IMR-90 (cell line): ENCODE measurements at regions not wholly inside any gene's neighbourhood (a gene's known extent, or its start where the extent isn't known, plus 50 kb on each side); places are given as distances from the start of the nearest gene placed in this dataset.

Experiments used
- ATAC-seq: fragments of 200-7000 bp; cut with Tn5 transposase; 2 replicates; pipeline ENCODE4 v1.9.1; 2020; ENCODE audit warnings: low read depth, mild to moderate bottlenecking, moderate library complexity
- BruUV-seq: library from RNA; stranded (reverse); fragments of 400-500 nt; replicated peaks from 2 replicates; lab custom pipeline; 2021; lab: Mats Ljungman, UMichigan
- CTCF ChIA-PET: fragments of 300-600 bp; formaldehyde crosslinking; extraction: SDS; loops from one replicate; lab custom pipeline; 2021; ENCODE audit warnings: antibody characterized with exemption; lab: Yijun Ruan, JAX
- POLR2A ChIA-PET: fragments of 300-600 bp; sonication (Branson Sonifier 250); formaldehyde crosslinking; loops from one replicate; lab custom pipeline; 2022; ENCODE audit warnings: antibody characterized with exemption; ENCODE audit not compliant: unreplicated experiment; lab: Charles Lee
- DNase-seq: peaks from one replicate; pipeline ENCODE4 v3.0.0; 2013
- H2AFZ ChIP-seq: replicated peaks from 2 replicates; pipeline ENCODE3; 2013; ENCODE audit warnings: low read length, mild to moderate bottlenecking; ENCODE audit not compliant: poor library complexity
- H2AK5ac ChIP-seq: 2 replicates; pipeline ENCODE4 v1.6.1; 2013; ENCODE audit warnings: low read depth, low read length, inconsistent platforms
- H2AK9ac ChIP-seq: replicated peaks from 2 replicates; pipeline ENCODE3; 2013; ENCODE audit warnings: mild to moderate bottlenecking, low read depth, low read length, moderate library complexity; ENCODE audit not compliant: poor library complexity
- H2BK120ac ChIP-seq: 2 replicates; pipeline ENCODE4 v1.6.1; 2013; ENCODE audit warnings: low read depth, low read length, inconsistent platforms
- H2BK15ac ChIP-seq: 3 replicates; pipeline ENCODE4 v1.6.1; 2013; ENCODE audit warnings: low read depth, low read length, inconsistent platforms
- H2BK20ac ChIP-seq: 2 replicates; pipeline ENCODE4 v1.6.1; 2013; ENCODE audit warnings: low read depth, mild to moderate bottlenecking, inconsistent platforms, low read length, moderate library complexity
- H2BK5ac ChIP-seq: 2 replicates; pipeline ENCODE4 v1.6.1; 2013; ENCODE audit warnings: mild to moderate bottlenecking, low read depth, low read length, inconsistent platforms; ENCODE audit not compliant: poor library complexity, severe bottlenecking
- H3K14ac ChIP-seq: replicated peaks from 2 replicates; pipeline ENCODE4 v1.6.1; 2013; ENCODE audit warnings: low read depth, low read length, inconsistent platforms
- H3K18ac ChIP-seq: 2 replicates; pipeline ENCODE4 v1.6.1; 2013; ENCODE audit warnings: low read depth, low read length, control low read depth
- H3K23ac ChIP-seq: 2 replicates; pipeline ENCODE4 v1.6.1; 2013; ENCODE audit warnings: low read depth, low read length, inconsistent platforms
- H3K27ac ChIP-seq: 2 replicates; pipeline ENCODE4 v1.5.1; 2013; ENCODE audit warnings: mild to moderate bottlenecking, control low read depth, low read length; ENCODE audit not compliant: insufficient read depth
- H3K27me3 ChIP-seq: 2 replicates; pipeline ENCODE4 v1.6.1; 2013; ENCODE audit warnings: low read length; ENCODE audit not compliant: control insufficient read depth, insufficient read depth
- H3K36me3 ChIP-seq: 2 replicates; pipeline ENCODE4 v1.6.1; 2013; ENCODE audit warnings: low read length, mixed read lengths; ENCODE audit not compliant: control insufficient read depth, insufficient read depth
- H3K4ac ChIP-seq: 2 replicates; pipeline ENCODE4 v1.6.1; 2013; ENCODE audit warnings: low read depth, low read length, inconsistent platforms
- H3K4me1 ChIP-seq: 2 replicates; pipeline ENCODE4 v1.6.1; 2013; ENCODE audit warnings: low read length, mixed read lengths; ENCODE audit not compliant: control insufficient read depth, insufficient read depth
- H3K4me2 ChIP-seq: 2 replicates; pipeline ENCODE4 v1.6.1; 2013; ENCODE audit warnings: low read depth, mild to moderate bottlenecking, control low read depth, low read length, moderate library complexity
- H3K4me3 ChIP-seq: 2 replicates; pipeline ENCODE4 v1.5.1; 2013; ENCODE audit warnings: low read depth, mild to moderate bottlenecking, control low read depth, low read length, moderate library complexity; ENCODE audit not compliant: insufficient read depth
- H3K56ac ChIP-seq: 2 replicates; pipeline ENCODE4 v1.6.1; 2013; ENCODE audit warnings: low read length, inconsistent platforms; ENCODE audit not compliant: insufficient read depth; ENCODE audit errors: extremely low read depth
- H3K79me1 ChIP-seq, 2 experiments: 2 replicates each; pipeline ENCODE4 v1.6.1; 2013; ENCODE audit warnings: low read length in 2 of 2, inconsistent platforms in 1 of 2, low read depth in 1 of 2
- H3K9ac ChIP-seq: 2 replicates; pipeline ENCODE4 v1.6.1; 2013; ENCODE audit warnings: low read depth, low read length, control low read depth
- H3K9me1 ChIP-seq: 2 replicates; pipeline ENCODE4 v1.6.1; 2013; ENCODE audit warnings: low read length, inconsistent platforms; ENCODE audit not compliant: insufficient read depth
- H3K9me3 ChIP-seq: 2 replicates; pipeline ENCODE4 v1.6.1; 2013; ENCODE audit warnings: low read length; ENCODE audit not compliant: control insufficient read depth, insufficient read depth
- H4K20me1 ChIP-seq: 2 replicates; pipeline ENCODE4 v1.6.1; 2013; ENCODE audit warnings: low read length, inconsistent platforms; ENCODE audit not compliant: insufficient read depth
- H4K5ac ChIP-seq: 2 replicates; pipeline ENCODE4 v1.6.1; 2013; ENCODE audit warnings: mild to moderate bottlenecking, low read depth, low read length, control low read depth
- H4K8ac ChIP-seq, 2 experiments: 2 replicates each; pipeline ENCODE4 v1.6.1; 2013; ENCODE audit warnings: low read depth in 2 of 2, low read length in 2 of 2, control low read depth in 1 of 2, inconsistent platforms in 1 of 2
- H4K91ac ChIP-seq: 2 replicates; pipeline ENCODE4 v1.6.1; 2013; ENCODE audit warnings: low read depth, low read length, inconsistent platforms; ENCODE audit not compliant: insufficient read depth
- BHLHE40 ChIP-seq: fragments of 150-350 bp; IDR thresholded peaks from 2 replicates; pipeline ENCODE4 v1.6.1; 2016; ENCODE audit warnings: mild to moderate bottlenecking, low read depth, low read length
- CEBPB ChIP-seq: IDR thresholded peaks from 2 replicates; pipeline ENCODE4 v1.6.1; 2012; ENCODE audit warnings: low read depth, low read length, improper control_type of control experiment
- CHD1 ChIP-seq: IDR thresholded peaks from 2 replicates; pipeline ENCODE4 v1.6.1; 2012; ENCODE audit warnings: low read depth, low read length, improper control_type of control experiment
- MAZ ChIP-seq: IDR thresholded peaks from 2 replicates; pipeline ENCODE4 v1.6.1; 2012; ENCODE audit warnings: low read depth, mild to moderate bottlenecking, low read length, improper control_type of control experiment, moderate library complexity, borderline replicate concordance
- NFE2L2 ChIP-seq: fragments of 150-350 bp; IDR thresholded peaks from 2 replicates; pipeline ENCODE4 v1.6.1; 2016; ENCODE audit warnings: low read depth, mild to moderate bottlenecking, low read length
- POLR2A ChIP-seq: IDR thresholded peaks from 2 replicates; pipeline ENCODE4 v1.6.1; 2012; ENCODE audit warnings: mild to moderate bottlenecking, low read depth, low read length
- RAD21 ChIP-seq: IDR thresholded peaks from 2 replicates; pipeline ENCODE4 v1.6.1; 2012; ENCODE audit warnings: low read length, improper control_type of control experiment
- RFX5 ChIP-seq: IDR thresholded peaks from 2 replicates; pipeline ENCODE4 v1.8.0; 2012; ENCODE audit warnings: low read depth, mild to moderate bottlenecking, low read length, moderate library complexity
- SMC3 ChIP-seq: fragments of 150-350 bp; IDR thresholded peaks from 2 replicates; pipeline ENCODE4 v1.6.1; 2016; ENCODE audit warnings: low read depth, mild to moderate bottlenecking, antibody characterized with exemption, low read length, moderate library complexity
- WGBS, 2 experiments: methylation state at CpG; one replicate each; pipeline versions ENCODE4 v1.1.5 to v1.1.7; 2013; ENCODE audit warnings: missing lambda C conversion rate in 2 of 2; ENCODE audit not compliant: insufficient read length in 1 of 2; ENCODE audit errors: extremely low coverage in 2 of 2; 5-methylcytosine and 5-hydroxymethylcytosine counted together
- dilution Hi-C: fragments of 300-500 bp; cut with HindIII; formaldehyde crosslinking; loops from one replicate; pipeline ENCODE4 v1.14.3; 2018; ENCODE audit warnings: low sequenced_read_pairs; ENCODE audit not compliant: unreplicated experiment
- in situ Hi-C: fragments of 300-500 bp; cut with MboI; formaldehyde crosslinking; loops from 3 replicates; pipeline ENCODE4 v1.14.3; 2019; ENCODE audit warnings: low sequenced_read_pairs, inconsistent platforms, mixed read lengths
- intact Hi-C: fragments of 100-400 bp; cut with micrococcal nuclease; formaldehyde crosslinking; loops from 2 replicates; pipeline ENCODE4 v1.10.0; 2022
- TF ChIP-seq, protein P1 (sequence below): fragments of 150-350 bp; IDR thresholded peaks from 2 replicates; pipeline ENCODE4 v1.6.1; 2016; ENCODE audit warnings: low read depth, mild to moderate bottlenecking, low read length, moderate library complexity, borderline replicate concordance
- TF ChIP-seq, protein P2 (sequence below): fragments of 150-350 bp; IDR thresholded peaks from 2 replicates; pipeline ENCODE4 v1.6.1; 2017; ENCODE audit warnings: mild to moderate bottlenecking, antibody characterized with exemption, low read length, low read depth
- TF ChIP-seq, protein P3 (sequence below): conservative IDR thresholded peaks from 2 replicates; pipeline ENCODE4 v1.5.1; 2012; ENCODE audit warnings: mild to moderate bottlenecking, low read depth, low read length, improper control_type of control experiment

DNA sequence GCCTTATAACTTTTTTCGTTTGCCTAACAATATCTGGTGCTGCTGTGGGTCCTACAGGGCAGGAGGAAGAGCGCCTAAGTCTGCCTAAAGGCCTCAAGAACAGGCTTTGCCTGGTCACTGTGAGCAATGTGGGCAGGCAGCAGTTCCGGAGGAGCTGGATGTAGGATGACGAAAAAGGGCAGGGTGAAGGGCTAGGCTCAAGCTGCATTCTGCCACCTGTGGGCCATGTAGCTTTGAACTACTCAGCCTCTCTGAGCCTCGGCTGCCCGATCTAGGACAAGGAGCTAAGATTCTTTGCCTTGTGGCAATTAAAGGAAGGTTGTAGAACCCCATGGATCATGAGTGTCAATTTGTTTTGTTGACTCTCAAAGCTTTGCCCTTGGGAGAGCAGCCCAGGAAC lies 57.1 kb upstream of the MAMLD1 start:
- Histone ChIP-seq H2AK9ac (no peak overlapping the region), H3K4me2 (no peak overlapping the region), H3K14ac (no peak overlapping the region), H3K9me1 (no peaks in the 10 kb centered on the region), H4K91ac (no peak overlapping the region), H2BK20ac (no peak overlapping the region), H4K20me1 (no peaks in the 10 kb centered on the region), H3K27ac (no peak overlapping the region), H2BK15ac (no peak overlapping the region), H3K23ac (no peak overlapping the region), H3K36me3 (no peaks in the 10 kb centered on the region), H2BK5ac (no peak overlapping the region), H3K18ac (no peak overlapping the region), H3K4ac (no peak overlapping the region), H2BK120ac (no peak overlapping the region), H3K79me1 (no peaks in the 10 kb centered on the region), H2AK5ac (no peak overlapping the region), H3K4me3 (no peak overlapping the region), H2AFZ (no peak overlapping the region), H4K8ac (no peak overlapping the region), H3K4me1 (no peaks in the 10 kb centered on the region), H3K27me3 (no peaks in the 10 kb centered on the region; the same call in 1 of the 2 replicates), H4K5ac (no peak overlapping the region), H3K9ac (no peak overlapping the region), H3K56ac (no peak overlapping the region), H3K9me3 (no peaks in the 10 kb centered on the region; the same call in 1 of the 2 replicates)
- no peak for DNase-seq
- intact Hi-C loops: no loop called here
- dilution Hi-C loops: no loop called here
- in situ Hi-C loops: no loop called here
- TF ChIP-seq POLR2A (no peak), NFE2L2 (no peak), CHD1 (no peak), RFX5 (no peak), BHLHE40 (no peak), MAZ (no peak), SMC3 (no peak), RAD21 (no peak), CEBPB (no peak)
- TF ChIP-seq, protein P1, sequence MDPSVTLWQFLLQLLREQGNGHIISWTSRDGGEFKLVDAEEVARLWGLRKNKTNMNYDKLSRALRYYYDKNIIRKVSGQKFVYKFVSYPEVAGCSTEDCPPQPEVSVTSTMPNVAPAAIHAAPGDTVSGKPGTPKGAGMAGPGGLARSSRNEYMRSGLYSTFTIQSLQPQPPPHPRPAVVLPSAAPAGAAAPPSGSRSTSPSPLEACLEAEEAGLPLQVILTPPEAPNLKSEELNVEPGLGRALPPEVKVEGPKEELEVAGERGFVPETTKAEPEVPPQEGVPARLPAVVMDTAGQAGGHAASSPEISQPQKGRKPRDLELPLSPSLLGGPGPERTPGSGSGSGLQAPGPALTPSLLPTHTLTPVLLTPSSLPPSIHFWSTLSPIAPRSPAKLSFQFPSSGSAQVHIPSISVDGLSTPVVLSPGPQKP: no peak
- TF ChIP-seq, protein P2, sequence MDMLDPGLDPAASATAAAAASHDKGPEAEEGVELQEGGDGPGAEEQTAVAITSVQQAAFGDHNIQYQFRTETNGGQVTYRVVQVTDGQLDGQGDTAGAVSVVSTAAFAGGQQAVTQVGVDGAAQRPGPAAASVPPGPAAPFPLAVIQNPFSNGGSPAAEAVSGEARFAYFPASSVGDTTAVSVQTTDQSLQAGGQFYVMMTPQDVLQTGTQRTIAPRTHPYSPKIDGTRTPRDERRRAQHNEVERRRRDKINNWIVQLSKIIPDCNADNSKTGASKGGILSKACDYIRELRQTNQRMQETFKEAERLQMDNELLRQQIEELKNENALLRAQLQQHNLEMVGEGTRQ: no peak
- TF ChIP-seq, protein P3, sequence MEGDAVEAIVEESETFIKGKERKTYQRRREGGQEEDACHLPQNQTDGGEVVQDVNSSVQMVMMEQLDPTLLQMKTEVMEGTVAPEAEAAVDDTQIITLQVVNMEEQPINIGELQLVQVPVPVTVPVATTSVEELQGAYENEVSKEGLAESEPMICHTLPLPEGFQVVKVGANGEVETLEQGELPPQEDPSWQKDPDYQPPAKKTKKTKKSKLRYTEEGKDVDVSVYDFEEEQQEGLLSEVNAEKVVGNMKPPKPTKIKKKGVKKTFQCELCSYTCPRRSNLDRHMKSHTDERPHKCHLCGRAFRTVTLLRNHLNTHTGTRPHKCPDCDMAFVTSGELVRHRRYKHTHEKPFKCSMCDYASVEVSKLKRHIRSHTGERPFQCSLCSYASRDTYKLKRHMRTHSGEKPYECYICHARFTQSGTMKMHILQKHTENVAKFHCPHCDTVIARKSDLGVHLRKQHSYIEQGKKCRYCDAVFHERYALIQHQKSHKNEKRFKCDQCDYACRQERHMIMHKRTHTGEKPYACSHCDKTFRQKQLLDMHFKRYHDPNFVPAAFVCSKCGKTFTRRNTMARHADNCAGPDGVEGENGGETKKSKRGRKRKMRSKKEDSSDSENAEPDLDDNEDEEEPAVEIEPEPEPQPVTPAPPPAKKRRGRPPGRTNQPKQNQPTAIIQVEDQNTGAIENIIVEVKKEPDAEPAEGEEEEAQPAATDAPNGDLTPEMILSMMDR: no peak
- POLR2A ChIA-PET: no interaction called here
- BruUV-seq: no TSS peak
- no peak for ATAC-seq
- CTCF ChIA-PET: no interaction called here
- WGBS, 2 experiments: 47% methylated on average over 4 of the region's 6 CpGs; no CpG with 5 or more reads in 1 of the 2 experiments
